Frontal cortex (tissue), 3 donors: ENCODE measurements at regions not wholly inside any gene's neighbourhood (a gene's known extent, or its start where the extent isn't known, plus 50 kb on each side); places are given as distances from the start of the nearest gene placed in this dataset.

Experiments
- DNase-seq, 2 donors: peaks; one replicate each; pipeline ENCODE4 v3.0.0; 2012; ENCODE audit warnings: low spot score in 2 of 2
- FAIRE-seq: peaks from 2 replicates; lab custom pipeline; 2012; peaks lifted over from hg19 to GRCh38; lab: Jason Lieb, UNC
- donor health status: control.
- donor health status: control.
- donor health status: control.

DNA sequence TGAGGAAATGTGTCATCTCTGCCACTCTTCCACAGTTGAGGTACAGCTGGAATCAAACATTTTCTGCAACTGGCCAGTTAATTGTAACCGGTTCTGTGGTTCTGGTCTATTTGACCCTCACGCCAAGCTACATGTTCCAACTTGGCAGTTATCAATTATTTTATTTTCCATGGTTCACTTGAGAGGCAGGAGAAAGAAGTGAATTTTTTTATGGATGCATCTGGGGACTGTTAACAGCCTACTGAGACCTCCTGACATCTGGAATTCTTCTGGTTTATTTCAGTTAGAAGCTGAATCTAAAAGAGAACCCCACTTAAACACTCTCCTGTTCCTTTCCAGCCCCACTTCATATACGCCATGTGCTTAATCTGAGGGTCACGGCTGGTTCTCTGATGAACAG is 372.3 kb downstream of the DNAH5 start:
- FAIRE-seq (no peak), DNase-seq (no peak)

DNA sequence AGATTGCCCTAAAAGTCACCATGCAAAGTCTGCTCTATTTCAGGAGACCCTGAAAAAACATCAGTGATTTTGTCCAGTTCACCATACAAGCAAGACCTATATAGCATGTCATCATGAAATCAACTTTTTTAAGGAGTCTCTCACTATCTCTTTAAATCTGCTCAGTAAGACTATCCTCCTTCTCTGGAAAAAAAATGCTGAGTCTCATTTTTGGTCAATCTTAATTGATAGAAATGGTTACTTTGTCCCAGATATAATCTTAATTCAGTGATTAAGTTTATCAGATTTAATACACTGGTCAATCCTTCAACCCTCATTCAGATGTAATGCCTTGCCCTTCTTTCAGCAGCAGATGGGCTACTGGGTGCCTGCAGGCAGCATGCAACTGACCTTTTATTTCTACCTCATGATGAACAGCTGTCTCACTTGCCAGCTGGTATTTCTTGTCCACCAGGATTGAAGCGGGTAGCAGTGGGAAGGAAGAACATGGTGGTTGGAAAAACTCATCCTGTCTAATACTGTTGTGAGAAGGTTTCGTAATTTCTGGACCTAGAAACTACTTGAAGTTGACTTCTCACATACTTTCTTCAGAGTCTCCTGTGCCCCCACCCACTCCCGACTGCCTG is 375.3 kb downstream of the DNAH5 start:
- DNase-seq (no peak), FAIRE-seq (no peak)

DNA sequence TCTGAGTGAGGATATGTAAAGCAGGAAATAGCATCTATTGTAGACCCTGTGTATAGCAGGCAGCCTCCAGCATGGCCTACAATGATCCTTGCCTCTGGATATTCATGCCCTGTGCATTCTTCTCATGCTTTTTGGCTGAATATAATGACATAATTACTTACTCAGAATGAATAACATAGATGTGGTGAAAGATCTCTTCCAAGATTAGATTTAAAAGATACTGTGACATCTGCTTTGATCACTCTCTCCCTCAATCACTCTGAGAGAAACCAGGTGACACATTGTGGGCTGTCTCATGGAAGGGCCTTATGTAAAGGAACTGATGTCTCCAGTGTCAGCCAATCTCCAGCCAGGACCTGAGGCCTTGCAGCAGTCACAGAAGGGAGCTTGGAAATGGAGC is 376.7 kb downstream of the DNAH5 start:
- DNase-seq (no peak), FAIRE-seq (no peak)

DNA sequence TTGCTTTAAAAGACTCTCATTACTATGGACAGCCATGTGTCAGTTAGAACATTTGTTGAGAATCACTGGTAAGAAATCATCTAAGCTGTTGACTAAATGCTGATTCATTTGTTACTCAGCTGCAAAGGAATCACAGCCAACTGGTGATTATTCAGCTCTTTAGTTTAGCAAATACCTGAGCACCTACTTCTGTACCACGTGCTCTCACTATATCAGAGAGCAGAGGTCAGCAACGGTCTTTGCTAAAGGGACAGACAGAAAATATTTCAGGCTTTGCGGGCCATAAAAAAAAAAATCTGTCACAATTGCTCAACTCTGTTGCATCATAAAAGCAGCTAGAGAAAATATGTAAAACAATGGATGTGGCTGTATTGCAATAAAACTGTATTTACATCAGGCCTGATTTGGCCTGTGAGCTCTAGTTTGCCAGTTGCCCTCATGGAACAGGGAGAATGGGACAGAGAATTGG is 377.6 kb downstream of the DNAH5 start:
- DNase-seq: no peak
- FAIRE-seq: no peak

DNA sequence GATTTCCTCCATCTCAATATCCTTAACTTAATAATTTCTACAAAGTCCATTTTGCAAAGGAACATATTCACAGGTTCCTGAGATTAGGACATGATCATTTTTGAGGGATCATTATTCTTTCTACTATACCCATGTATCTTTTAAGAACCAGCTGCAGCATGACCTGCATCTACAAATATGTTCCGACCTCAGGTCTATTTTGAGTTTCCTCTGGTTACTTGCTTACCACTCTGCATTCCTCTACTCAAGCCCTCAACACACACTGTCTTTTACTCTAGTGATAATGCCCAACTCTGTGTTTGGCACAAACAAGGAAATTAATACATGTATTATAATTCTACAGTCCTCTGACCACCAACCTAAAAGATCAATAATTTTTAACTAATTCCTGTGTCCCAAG is 386.1 kb downstream of the DNAH5 start:
- DNase-seq (no peak), FAIRE-seq (no peak)

DNA sequence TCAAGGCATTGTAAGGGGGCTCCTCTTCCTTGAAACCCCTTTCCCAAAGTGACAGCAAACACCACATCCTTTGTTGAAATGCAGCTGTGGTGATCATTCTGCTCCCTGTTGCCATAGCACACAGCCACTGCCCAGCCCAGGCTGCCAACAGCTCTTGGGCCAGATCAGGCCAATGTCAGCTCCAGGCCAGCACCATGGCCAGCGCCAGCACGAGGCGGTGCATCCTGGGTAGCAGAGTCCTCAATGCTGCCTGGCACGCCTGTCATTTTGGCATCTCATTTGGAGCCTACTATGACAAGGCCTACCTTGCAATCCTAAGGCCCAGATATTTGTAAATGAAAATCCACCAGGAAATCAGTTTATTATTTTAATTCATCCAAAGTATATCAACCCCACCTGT is 390.6 kb downstream of the DNAH5 start:
- no peak for DNase-seq
- FAIRE-seq: no peak

DNA sequence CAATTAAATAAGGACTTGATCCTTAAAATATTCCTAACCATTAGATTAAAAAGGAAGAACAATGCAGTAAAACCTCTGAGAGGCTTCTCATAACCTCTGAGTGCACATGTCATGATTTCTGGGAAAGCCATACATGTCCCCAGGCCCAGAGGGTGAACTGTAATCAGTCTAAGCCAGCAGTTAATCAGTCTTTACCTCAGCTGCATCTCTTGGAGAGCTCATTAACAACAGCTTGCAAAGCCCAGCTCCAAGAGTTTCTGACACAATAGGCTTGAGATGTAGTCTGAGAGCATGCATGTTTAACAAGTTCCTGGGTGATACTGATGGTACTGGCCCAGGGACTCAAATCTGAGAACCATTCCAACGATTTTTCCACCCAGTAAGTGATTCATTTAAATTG is 392.1 kb downstream of the DNAH5 start:
- FAIRE-seq (no peak), DNase-seq (no peak)

DNA sequence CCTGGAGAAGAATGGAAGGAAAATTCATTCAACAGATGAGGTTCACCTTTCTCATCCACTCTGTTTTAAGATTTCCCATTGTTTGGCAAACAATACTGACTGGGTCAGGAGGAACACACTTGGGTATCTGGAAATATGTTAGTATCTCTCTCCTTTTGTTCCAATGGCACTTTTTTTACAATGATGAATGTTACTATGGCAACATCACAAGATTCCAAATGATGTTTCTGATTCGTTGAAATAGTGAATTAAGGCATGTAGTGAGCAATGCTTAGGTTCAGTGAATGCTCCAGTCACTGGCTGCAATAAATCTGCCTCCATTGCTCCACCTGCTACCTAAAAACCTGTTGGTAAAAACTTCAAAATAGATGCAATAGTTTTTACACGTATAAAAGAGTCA is 392.8 kb downstream of the DNAH5 start:
- FAIRE-seq: no peak
- DNase-seq: no peak

DNA sequence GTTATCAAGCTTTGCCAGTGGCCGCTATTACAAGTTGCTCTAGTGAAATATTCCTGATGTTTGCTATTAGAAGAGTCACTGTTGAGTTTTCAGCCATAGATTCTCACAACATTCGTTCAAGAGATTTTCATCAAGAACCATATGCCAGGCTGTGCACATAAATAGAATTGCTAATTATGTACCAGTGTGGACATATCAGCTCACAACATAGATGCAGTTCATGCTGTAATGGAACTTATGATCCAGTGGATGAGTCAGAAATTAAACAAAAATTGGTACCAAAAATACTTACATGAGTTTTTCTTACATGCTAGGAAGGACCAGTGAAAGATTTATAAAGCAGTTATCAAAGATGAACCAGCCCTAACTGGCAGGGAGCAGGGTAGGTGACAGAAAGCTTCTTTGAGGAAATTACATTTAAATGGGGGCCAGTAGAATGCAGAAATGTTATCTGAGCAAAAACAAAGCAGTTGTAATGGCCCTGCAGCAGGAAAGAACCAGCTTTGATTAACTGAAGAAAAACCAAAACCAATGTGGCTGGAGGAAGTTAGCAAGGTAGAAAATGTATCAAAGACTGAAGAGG is 404.2 kb downstream of the DNAH5 start:
- DNase-seq: no peak
- no peak for FAIRE-seq

DNA sequence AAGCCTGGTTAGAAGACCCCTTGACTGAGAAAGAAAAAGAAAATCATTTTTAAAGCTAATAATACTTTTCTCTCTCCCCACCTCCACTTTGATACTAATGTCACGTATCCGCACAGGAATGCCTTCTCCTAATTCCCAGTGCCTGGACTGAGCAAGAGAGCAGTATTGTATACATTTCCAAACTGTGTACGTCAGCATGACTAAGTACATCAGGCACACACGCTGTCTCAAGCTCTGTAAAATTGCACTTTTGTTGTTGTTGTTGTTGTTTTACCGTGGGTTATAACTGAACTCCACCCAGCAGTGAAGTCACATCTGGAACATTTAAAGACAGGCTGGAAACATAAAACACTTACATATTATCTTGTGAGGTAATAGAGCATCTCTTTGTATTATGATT is 407.6 kb downstream of the DNAH5 start:
- DNase-seq: no peak
- FAIRE-seq: no peak

DNA sequence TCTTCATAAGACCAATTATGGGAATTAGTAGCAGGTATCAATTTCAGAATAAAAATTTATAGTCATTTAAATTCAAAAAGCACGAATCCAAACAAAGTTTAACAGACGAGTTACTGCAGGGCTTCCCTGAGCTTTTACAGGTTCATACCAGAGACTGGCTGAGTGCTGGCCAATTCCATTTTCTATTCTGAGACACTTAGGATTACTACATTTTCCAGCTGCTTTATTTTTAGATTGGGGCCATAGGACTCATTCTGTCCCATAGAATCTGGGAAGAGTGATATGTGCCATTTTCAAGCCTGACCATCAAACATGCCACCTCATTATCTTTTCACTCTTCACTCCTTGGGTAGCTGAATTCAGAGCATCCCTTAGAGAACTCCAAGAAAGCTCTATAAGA is 410.7 kb downstream of the DNAH5 start:
- FAIRE-seq (no peak), DNase-seq (no peak)

DNA sequence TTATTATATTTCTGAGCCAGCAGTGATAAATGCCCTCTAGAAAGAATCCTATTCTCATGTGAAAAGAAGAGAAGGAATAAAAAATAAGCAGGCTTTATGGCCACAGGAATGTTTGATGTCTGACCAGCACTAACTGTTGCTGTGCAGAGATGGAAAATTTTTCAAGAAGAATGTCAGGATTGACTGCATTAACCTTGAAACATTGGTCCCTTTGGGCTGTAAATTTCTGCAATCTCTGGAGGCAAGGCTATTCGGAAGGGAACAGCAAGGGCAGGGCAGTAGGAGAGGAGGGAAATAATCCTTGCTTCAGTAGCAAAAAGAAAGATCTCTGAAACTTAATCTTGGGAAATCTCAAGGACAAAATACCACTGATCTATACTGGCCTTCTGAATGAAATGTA is 415.2 kb downstream of the DNAH5 start:
- FAIRE-seq: no peak
- no peak for DNase-seq

DNA sequence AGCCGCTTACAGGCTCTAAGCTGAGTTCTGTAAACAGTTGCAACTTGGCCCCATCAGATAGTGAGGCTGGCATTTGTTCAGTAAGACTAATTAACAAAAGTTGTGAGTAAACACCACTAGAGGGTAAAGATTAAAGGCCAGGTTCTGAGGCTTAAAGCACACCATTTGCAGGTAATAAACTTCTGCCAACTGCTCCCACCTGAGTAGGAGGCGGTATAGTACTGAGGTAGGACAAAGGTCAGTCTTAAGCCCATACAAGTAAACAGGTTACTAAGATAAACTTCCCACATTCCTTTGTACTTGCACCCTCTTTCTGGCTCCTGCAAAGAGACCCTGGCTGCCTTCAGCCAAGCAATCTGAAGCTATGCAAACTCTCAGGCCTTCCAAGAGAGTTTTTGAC is 419.6 kb downstream of the DNAH5 start:
- no peak for FAIRE-seq
- no peak for DNase-seq

DNA sequence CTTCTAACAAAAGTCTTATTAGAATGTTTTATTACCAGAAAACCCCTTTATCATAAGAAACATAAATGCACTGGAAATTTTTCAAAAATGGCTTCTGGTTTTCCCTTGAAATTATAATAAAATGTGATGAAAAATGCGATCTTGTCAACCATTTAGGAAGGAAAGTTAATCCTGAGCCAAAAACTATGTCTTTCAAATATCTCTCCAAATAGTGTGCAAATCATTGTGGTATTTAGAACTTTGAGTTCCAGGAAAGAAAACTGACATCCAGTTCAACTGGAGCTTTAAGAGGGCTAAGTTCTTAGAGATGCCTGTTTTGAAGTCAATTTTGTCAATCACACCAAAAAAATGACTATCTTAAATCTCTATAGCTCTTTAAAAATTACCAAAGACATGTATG is 425.4 kb downstream of the DNAH5 start:
- FAIRE-seq (no peak), DNase-seq (no peak)

DNA sequence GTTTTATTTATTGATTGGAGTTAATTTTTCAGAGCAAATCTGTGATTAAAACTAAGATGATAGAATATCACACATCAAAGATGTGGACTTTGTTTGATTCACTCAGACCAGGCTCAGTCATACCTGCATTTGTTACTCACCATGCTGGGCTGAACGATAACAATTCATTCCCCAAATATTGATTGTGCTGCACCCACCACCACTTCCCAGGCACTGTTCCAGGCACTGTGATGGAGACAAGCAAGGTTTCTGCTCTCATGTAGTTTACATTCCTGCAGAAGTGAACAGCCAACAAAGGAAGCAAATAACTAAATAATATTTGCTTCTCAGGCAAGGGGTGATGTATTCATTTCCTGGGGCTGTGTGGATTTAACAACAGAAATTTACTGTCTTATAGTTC is 428.3 kb downstream of the DNAH5 start:
- no peak for DNase-seq

DNA sequence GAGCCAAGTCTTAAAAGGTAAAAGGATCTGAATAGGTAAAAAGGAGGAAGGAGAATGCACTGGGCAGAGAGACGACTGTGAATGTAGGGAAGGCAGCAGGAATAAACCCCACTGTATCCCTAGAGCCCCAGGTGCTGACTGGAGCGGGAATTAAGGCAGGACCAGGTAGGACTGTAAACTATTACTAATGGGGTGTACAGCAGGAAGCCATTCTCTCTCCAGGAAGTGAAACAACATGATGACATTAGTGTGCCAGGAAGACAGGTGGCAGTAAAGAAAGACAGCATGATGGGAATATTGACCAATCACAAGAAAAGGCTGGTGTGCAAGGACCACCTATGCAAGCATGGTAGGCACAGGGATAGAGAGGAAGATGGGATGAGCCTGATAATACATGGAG is 433.0 kb downstream of the DNAH5 start:
- no peak for FAIRE-seq

More for the DNA sequence above, 428.3 kb downstream of the DNAH5 start:
- no peak for FAIRE-seq

DNA sequence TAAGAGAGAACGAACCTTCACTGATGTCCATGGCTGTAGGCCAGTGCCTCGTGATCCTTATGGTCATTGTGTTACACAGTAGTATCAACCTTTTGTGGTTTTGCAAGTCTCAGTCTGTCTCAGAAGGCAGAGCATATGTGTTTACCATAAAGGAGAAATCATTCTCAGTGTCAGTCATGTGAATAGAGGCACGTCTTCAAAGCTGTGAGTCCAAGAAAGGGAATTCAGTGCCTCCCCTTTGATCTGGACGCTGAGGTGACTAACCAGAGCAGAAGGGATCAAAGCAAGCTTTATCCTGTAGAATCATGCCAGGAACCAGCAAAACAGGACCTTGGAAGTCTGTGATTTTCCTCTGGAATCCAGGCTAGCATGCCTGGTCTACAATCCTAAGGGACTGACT is 433.9 kb downstream of the DNAH5 start:
- no peak for DNase-seq
- FAIRE-seq: no peak

More for the DNA sequence above, 433.0 kb downstream of the DNAH5 start:
- no peak for DNase-seq

DNA sequence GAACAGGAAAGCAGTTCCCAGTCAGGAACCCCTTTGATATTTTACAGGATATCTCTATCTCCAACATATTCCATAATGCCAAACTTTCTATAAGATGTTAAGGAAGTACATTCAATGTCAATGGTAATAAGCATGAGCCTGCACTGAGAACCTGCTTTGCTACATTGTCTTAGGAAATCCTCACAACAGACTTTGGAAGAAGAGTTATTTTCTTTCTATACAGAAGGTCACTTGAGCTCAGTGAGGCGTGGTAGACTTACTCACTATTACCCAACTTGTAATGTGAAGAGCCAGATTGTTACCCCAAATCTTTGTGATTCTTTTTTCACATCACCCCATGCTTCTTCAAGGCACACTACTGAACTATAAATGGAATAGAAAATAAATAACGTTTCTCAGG is 435.9 kb downstream of the DNAH5 start:
- FAIRE-seq (no peak), DNase-seq (no peak)

DNA sequence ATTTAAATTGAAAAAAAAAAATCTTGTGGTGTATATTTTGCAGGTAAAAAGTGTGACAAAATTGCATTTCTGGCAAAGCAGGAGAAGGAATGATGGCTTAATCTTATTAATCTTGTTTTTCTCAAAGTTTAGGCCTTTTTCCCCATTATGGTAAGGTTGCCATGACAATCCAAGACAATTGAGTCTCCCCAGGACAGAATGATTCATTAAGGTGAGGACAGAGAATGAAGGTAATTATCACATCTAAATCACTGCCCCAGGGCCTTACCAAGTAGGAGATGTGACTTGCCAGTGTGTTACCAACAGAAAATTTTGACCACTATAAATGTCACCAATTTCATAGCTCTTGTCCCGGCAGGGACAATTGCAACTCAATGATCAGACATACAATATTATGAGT is 439.2 kb downstream of the DNAH5 start:
- DNase-seq (no peak), FAIRE-seq (no peak)

DNA sequence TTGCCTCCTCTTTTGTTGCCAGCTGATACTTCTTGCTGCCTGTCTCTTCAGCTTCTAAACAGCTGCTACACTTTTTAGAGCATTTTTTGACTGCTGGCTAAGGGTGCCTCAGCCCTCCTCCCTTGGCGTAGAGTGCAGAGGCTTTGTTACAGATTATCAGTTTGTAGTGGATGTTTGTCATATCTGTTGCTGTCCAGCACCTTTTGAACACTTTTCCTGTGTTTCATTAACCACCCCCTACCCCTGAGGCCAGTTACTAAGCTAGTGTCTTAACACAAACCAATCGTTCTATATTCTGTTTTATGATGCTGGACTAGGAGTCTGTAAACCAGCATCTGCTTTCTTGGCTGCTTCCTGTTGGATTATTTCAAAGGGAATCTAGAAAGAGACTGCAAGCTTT is 441.5 kb downstream of the DNAH5 start:
- FAIRE-seq (no peak), DNase-seq (no peak)

DNA sequence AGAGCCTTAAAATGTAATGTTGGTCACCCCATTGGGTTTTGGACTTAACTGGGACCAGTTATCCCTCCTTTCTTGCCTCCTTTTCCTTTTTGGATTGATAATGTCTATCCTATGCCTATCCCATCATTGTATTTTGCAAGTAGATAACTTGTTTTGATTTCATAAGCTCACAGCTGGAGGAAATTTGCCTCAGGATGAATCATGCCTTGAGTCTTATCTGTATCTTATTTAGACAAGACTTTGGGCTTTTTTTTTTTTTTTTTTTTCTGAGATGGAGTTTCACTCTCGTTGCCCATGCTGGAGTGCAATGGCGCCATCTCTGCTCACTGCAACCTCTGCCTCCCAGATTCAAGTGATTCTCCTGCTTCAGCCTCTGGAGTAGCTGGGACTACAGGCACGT is 443.3 kb downstream of the DNAH5 start:
- DNase-seq (no peak), FAIRE-seq (no peak)

DNA sequence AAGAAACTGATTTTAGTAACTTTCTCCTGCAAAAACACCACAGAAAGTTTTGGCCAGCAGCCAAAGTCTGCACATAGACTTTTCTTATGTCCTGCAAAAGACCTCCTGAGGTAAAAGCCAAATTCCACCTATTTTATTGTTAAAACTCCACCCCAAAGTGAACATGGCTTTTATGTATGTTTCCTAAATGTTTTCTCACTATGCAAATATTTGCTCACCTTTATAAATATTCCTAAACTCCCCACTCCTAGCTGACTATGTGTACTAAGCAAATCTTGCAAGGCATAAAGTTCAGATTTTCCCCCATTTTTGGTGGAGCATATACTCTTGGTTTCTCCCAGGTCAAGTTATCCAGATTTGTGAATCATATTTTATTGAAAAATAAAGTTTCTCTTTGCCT is 446.2 kb downstream of the DNAH5 start:
- no peak for FAIRE-seq

More for the DNA sequence above, 446.2 kb downstream of the DNAH5 start:
- DNase-seq: no peak
